ENCODE measurements at regions not wholly inside any gene's neighbourhood (a gene's known extent, or its start where the extent isn't known, plus 50 kb on each side); places are given as distances from the start of the nearest gene placed in this dataset.

DNA sequence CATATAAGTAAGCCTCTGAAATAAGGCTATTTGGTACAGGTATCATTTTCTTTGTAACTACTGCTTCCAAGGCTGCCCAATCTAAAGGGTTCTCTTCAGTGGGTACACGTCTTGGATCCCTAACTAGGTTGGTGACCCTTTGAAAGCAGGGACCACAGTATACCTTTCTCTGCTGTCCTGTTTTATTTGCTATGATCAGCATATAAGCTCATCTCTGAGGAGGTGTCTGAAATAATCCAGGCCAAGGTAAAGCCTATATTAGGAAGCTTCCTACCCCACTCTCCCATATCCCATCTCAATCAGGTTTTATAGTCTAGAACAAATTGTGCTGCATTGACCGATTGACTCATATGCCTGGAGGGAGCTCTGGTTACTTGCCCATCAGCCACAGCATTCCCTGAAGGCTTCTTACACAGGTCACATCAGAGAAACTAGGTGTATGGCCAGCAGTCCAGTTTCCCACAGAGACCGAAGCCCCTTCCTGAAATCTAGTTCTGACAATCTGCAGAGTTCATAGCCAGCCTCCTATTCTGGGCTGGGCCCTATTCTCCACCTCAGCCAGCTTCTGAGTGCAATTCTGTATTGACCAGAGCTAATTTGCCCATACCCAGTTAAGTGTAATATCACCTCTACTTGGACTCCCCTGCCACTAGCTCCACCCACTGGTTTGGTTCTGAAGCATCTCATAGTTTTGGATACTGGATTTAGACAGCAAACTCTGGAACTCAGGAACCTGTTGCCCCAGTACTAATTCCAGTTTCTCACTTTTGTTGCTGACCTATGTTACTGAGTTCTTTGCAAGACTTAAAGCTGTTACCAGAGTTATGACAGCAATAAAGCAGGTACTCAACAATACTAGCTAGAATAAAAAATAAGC is 62.1 kb upstream of the ARHGAP20 start:
- Histone ChIP-seq H3K36me3 (no peaks in the 10 kb centered on the region), H3K27me3 (no peaks in the 10 kb centered on the region), H3K27ac (no peak overlapping the region), H3K4me3 (no peak overlapping the region), H3K9me3 (no peaks in the 10 kb centered on the region), H3K4me1 (no peaks in the 10 kb centered on the region)
- TF ChIP-seq POLR2A (IDR thresholded peaks at IDR 0.05), result no peak
- TF ChIP-seq, protein P1, sequence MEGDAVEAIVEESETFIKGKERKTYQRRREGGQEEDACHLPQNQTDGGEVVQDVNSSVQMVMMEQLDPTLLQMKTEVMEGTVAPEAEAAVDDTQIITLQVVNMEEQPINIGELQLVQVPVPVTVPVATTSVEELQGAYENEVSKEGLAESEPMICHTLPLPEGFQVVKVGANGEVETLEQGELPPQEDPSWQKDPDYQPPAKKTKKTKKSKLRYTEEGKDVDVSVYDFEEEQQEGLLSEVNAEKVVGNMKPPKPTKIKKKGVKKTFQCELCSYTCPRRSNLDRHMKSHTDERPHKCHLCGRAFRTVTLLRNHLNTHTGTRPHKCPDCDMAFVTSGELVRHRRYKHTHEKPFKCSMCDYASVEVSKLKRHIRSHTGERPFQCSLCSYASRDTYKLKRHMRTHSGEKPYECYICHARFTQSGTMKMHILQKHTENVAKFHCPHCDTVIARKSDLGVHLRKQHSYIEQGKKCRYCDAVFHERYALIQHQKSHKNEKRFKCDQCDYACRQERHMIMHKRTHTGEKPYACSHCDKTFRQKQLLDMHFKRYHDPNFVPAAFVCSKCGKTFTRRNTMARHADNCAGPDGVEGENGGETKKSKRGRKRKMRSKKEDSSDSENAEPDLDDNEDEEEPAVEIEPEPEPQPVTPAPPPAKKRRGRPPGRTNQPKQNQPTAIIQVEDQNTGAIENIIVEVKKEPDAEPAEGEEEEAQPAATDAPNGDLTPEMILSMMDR (IDR thresholded peaks at IDR 0.05), result no peak
- DNase-seq, result no peak

DNA sequence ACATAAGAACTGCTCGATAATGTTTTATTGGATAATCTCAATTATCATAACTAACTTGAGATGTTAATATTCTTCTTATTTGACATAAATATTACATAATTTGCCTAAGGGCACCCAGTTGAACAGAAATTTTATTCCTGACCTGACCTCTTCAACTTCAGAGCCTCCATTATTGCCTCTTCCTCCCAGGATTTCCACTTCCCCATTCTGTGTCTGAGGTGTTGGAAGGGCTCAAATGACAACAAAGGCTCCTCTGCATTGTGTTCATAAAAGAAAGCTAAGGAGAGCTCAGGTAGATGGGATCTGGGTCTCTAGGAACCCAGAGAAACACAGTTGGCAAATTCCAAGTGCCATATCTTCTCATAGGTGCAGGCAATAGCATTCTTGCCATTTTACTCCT is 61.2 kb upstream of the ARHGAP20 start:
- Histone ChIP-seq H3K36me3 (no peaks in the 10 kb centered on the region), H3K9me3 (no peaks in the 10 kb centered on the region), H3K27ac (no peak overlapping the region), H3K4me3 (no peak overlapping the region), H3K27me3 (no peaks in the 10 kb centered on the region), H3K4me1 (no peaks in the 10 kb centered on the region)
- DNase-seq, result no peak
- TF ChIP-seq POLR2A (IDR thresholded peaks at IDR 0.05), result no peak
- TF ChIP-seq, protein P1 (IDR thresholded peaks at IDR 0.05), result no peak

DNA sequence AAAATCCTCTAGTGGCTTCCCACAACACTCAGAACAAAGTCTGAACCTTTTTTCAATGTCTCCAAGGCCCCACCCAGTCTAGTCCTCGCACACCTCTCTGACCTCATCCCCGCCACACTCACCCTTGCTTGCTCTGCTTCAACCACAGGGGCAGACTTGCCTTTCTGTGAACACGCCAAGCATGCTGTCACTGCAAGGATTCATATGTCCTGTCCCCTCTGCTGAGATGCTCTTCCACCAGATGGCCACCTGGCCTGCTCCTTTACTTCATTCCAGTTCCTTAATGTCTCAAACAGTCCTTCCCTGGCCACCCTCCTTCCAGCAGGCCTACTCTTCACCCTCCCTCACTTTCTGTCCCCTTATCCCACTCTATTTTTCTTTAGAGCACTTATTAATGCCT is 60.6 kb upstream of the ARHGAP20 start:
- no peak for TF ChIP-seq POLR2A (IDR thresholded peaks at IDR 0.05)
- no peaks in the 10 kb centered on the region for H3K9me3 ChIP-seq
- H3K27ac ChIP-seq, result no peak overlapping the region
- no peaks in the 10 kb centered on the region for H3K36me3 ChIP-seq
- no peaks in the 10 kb centered on the region for H3K4me1 ChIP-seq
- H3K4me3 ChIP-seq, result no peak overlapping the region
- H3K27me3 ChIP-seq, result no peaks in the 10 kb centered on the region
- no peak for DNase-seq

- Histone ChIP-seq H3K4me3 (no peak overlapping the region), H3K36me3 (no peaks in the 10 kb centered on the region), H3K27me3 (no peaks in the 10 kb centered on the region), H3K4me1 (peaks cover 0 to 11% (median 0%) of the 10 kb centered on the region in 4 donors), H3K27ac (no peak overlapping the region), H3K9me3 (no peaks in the 10 kb centered on the region)
- no peak for TF ChIP-seq POLR2A (IDR thresholded peaks at IDR 0.05)
- TF ChIP-seq, protein P1 (IDR thresholded peaks at IDR 0.05), result no peak
- no peak for DNase-seq
Measured at GRCh38 chr11:110766316-110766715, 54.1 kb upstream of the ARHGAP20 start.

- TF ChIP-seq, protein P1 (IDR thresholded peaks at IDR 0.05), result no peak
- no peak for TF ChIP-seq POLR2A (IDR thresholded peaks at IDR 0.05)
- no peaks in the 10 kb centered on the region for H3K9me3 ChIP-seq
Measured at GRCh38 chr11:110764485-110764884, 52.2 kb upstream of the ARHGAP20 start.

DNA sequence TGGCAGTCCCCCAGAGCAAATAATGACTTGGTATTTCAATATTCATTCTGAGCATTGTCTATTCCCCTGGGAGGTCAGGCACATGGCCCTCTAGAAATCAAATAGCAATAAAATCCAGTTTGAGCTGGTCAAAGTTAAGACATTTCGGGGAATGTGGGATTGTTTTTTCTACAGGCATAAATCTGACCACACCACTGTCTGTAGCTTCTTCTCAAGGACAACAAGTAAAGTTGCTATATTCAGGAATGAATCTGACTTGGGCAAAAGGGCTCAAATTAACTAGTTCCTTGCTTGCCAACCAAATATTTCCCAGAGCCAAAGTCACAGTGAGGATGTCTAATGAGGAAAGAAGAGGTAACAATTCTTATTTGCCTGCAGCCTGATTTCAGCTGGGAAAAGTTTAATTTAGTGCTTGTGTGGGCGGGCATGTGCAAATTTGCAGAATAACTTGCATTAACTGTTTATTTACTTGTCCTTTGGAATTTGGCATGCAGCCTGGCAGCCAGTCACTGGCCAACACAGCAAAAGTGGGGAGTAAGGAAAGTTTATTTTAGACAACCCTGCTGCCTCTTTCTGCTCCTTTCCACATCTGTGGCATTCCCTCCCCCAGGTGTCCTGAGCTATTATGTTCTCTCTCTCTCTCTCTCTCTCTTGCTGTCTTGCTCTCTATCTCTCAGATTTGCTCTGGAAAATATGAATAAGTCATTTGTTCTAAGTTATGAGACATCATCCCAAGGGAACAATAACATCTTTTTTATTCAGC is 51.2 kb upstream of the ARHGAP20 start:
- Histone ChIP-seq H3K27ac (peak overlapping the region in 1 of 4 donors; percentile 11), H3K4me1 (peaks cover 0 to 16% (median 0%) of the 10 kb centered on the region in 4 donors), H3K9me3 (no peaks in the 10 kb centered on the region), H3K4me3 (no peak overlapping the region), H3K36me3 (no peaks in the 10 kb centered on the region), H3K27me3 (no peaks in the 10 kb centered on the region)
- TF ChIP-seq, protein P1 (IDR thresholded peaks at IDR 0.05), result no peak
- no peak for TF ChIP-seq POLR2A (IDR thresholded peaks at IDR 0.05)
- DNase-seq, result no peak

More at GRCh38 chr11:110764485-110764884, 52.2 kb upstream of the ARHGAP20 start:
- Histone ChIP-seq H3K4me1 (peaks cover 0 to 16% (median 0%) of the 10 kb centered on the region in 4 donors), H3K36me3 (no peaks in the 10 kb centered on the region), H3K27me3 (no peaks in the 10 kb centered on the region), H3K27ac (no peak overlapping the region), H3K4me3 (no peak overlapping the region)
- DNase-seq, result no peak
